PC-3 (cell line): ENCODE measurements at regions not wholly inside any gene's neighbourhood (a gene's known extent, or its start where the extent isn't known, plus 50 kb on each side); places are given as distances from the start of the nearest gene placed in this dataset.

Source experiments
- EZH2 ChIP-seq: fragments of 300-600 bp; sonication (generic); IDR thresholded peaks from one replicate; pipeline ENCODE4 v1.6.1; 2017; ENCODE audit warnings: antibody characterized with exemption, mild to moderate bottlenecking, low read length; ENCODE audit not compliant: unreplicated experiment
- TF ChIP-seq, protein P1 (sequence below): fragments of 300-600 bp; sonication (generic); conservative IDR thresholded peaks from 2 replicates; pipeline ENCODE4 v1.5.1; 2017; ENCODE audit warnings: antibody characterized with exemption, low read depth, mild to moderate bottlenecking, low read length

DNA sequence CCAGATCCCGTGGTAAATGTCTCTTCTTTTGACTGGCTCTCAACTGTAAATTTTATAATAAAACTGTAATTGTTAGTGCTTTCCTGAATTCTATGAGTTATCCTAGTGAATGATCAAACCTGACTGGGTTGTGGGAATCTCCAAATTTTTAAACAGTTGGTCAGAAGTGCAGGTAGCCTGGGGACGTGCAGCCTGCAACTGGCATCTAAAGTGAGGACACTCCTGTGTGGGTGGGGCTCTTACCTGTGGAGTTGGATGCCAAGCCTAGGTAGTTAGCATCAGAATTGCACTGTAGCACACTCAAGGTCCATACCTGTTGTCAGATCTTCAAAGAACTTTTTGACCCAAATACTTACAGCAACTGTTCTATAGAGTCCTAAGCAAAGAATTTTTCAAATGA is 207.1 kb upstream of the NBEA start:
- TF ChIP-seq, protein P1, sequence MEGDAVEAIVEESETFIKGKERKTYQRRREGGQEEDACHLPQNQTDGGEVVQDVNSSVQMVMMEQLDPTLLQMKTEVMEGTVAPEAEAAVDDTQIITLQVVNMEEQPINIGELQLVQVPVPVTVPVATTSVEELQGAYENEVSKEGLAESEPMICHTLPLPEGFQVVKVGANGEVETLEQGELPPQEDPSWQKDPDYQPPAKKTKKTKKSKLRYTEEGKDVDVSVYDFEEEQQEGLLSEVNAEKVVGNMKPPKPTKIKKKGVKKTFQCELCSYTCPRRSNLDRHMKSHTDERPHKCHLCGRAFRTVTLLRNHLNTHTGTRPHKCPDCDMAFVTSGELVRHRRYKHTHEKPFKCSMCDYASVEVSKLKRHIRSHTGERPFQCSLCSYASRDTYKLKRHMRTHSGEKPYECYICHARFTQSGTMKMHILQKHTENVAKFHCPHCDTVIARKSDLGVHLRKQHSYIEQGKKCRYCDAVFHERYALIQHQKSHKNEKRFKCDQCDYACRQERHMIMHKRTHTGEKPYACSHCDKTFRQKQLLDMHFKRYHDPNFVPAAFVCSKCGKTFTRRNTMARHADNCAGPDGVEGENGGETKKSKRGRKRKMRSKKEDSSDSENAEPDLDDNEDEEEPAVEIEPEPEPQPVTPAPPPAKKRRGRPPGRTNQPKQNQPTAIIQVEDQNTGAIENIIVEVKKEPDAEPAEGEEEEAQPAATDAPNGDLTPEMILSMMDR = no peak
- no peak for TF ChIP-seq EZH2
